GM21786 (cell line): ENCODE measurements at regions not wholly inside any gene's neighbourhood (a gene's known extent, or its start where the extent isn't known, plus 50 kb on each side); places are given as distances from the start of the nearest gene placed in this dataset.

Source experiments
- ATAC-seq: cut with Tn5 transposase; IDR thresholded peaks from one replicate; pipeline ENCODE4 v1.9.1; 2021; ENCODE audit not compliant: unreplicated experiment

- ATAC-seq = no peak
Measured at GRCh38 chr4:124535003-124535402, 177.5 kb downstream of the ANKRD50 start.

- no peak for ATAC-seq
Measured at GRCh38 chr4:124536946-124537345, 175.6 kb downstream of the ANKRD50 start.

GRCh38 chr4:124537971-124538370, 174.6 kb downstream of the ANKRD50 start:
- ATAC-seq = no peak

- no peak for ATAC-seq
Measured at GRCh38 chr4:124540014-124540413, 172.5 kb downstream of the ANKRD50 start.

GRCh38 chr4:124541652-124542420, 170.7 kb downstream of the ANKRD50 start:
- ATAC-seq = no peak

- no peak for ATAC-seq
Measured at GRCh38 chr4:124555959-124556358, 156.6 kb downstream of the ANKRD50 start.

- ATAC-seq = no peak
Measured at GRCh38 chr4:124564121-124564520, 148.4 kb downstream of the ANKRD50 start.

- no peak for ATAC-seq
Measured at GRCh38 chr4:124565371-124565770, 147.2 kb downstream of the ANKRD50 start.

GRCh38 chr4:124566030-124566429, 146.5 kb downstream of the ANKRD50 start:
- no peak for ATAC-seq

- no peak for ATAC-seq
Measured at GRCh38 chr4:124573056-124573455, 139.5 kb downstream of the ANKRD50 start.

- ATAC-seq = no peak
Measured at GRCh38 chr4:124579896-124580295, 132.6 kb downstream of the ANKRD50 start.

GRCh38 chr4:124583797-124584196, 128.7 kb downstream of the ANKRD50 start:
- ATAC-seq = no peak

- ATAC-seq = no peak
Measured at GRCh38 chr4:124589786-124590185, 122.7 kb downstream of the ANKRD50 start.

- no peak for ATAC-seq
Measured at GRCh38 chr4:124590480-124590879, 122.1 kb downstream of the ANKRD50 start.

- ATAC-seq = no peak
Measured at GRCh38 chr4:124591637-124592036, 120.9 kb downstream of the ANKRD50 start.

- no peak for ATAC-seq
Measured at GRCh38 chr4:124593494-124593893, 119.0 kb downstream of the ANKRD50 start.

- ATAC-seq = no peak
Measured at GRCh38 chr4:124594945-124595344, 117.6 kb downstream of the ANKRD50 start.

- ATAC-seq = no peak
Measured at GRCh38 chr4:124596816-124597215, 115.7 kb downstream of the ANKRD50 start.

- no peak for ATAC-seq
Measured at GRCh38 chr4:124610211-124610610, 102.3 kb downstream of the ANKRD50 start.
